ENCODE measurements at regions not wholly inside any gene's neighbourhood (a gene's known extent, or its start where the extent isn't known, plus 50 kb on each side); places are given as distances from the start of the nearest gene placed in this dataset.
"Not testable (repeated sequence)": the region's sequence is repeated elsewhere in the genome, so short reads cannot be mapped to it uniquely, and the experiment has no call there.

DNA sequence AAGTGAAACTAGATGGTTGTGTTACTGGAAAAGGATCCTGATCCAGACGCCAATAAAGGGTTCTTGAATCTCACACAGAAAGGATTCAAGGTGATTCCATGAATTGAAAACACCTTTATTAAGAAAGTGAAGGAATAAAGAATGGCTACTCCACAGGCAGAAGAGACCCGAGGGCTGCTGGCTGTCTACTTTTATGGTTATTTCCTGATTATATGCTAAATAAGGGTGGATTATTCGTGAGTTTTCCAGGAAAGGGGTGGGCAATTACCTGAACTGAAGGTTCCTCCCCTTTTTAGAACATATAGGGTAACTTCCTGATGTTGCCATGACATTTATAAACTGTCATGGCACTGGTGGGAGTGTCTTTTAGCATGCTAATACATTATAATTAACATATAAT lies 50.9 kb upstream of the WARS2 start:
- DNase-seq: no peak

DNA sequence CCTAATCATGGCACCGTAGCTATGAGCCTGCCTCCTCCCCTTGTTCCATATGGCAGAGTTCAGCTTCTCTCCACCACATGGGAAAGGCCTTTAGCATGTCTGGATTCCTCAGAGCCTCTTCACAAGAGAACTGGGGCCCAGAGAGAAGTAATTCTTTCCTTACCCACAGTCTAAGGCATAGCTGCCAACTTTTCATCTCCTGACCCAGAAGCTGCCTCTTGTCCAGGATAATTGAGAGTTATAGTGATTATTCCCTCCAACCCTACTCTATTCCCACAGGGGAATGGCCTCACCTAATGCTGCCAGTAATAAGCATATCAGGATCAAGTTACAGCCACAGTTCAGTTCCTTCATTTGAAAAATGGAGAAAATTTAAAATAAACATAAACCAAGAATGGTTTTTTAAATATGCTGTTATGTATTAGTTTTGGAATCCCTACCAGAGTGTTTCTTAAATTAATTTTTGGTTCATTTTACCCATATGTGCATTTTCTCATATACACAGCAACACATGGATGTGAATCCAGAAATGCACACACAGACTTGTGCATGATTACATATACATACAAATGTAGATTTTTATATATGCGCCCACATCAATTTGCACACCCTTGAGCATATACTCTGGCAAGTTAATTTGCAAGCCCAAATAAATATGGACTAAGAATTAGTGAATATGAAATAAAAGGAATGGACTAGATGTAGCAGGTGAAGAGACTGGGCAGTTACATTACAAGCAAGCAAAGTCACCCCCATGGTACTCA lies 63.9 kb upstream of the WARS2 start:
- DNase-seq: no peak

DNA sequence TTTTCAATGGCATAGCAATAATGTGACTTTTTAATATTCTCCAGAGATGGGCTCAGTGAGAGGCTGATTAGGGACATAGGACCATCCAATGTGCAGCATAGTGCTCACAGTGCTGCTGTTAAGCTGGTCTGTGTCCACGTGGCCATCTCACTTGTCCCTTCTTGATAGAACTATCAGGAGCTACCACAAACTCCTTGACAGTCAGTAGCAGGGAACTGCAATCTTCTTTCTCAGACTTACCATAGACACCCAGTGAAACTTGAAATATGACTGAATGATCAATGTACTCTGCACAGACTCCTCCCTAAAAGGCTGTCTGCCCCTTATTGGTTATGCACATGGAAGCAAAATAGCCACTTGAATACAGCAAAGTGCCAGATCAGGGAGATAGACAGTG lies 64.5 kb upstream of the WARS2 start:
- peak in 1 of 3 experiments; percentile 8 for DNase-seq

DNA sequence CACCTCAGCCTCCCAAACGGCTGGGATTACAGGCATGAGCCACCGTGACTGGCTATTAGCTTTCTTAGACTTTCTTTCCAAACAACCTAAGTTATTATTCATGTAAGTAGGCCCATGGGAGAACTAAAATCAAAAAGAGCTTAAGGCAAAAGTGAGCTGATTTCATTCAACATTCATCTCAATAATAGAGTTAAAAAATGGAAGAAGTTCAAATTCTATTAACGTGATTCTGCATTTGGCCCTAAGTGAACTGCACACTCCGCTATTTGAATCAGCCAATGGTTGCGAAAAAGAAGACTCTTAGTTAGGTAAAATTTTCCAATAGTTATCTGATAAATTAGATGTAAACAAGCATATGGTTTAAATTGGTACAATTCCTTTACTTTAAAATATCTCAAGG lies 68.6 kb upstream of the WARS2 start:
- no peak for DNase-seq

DNA sequence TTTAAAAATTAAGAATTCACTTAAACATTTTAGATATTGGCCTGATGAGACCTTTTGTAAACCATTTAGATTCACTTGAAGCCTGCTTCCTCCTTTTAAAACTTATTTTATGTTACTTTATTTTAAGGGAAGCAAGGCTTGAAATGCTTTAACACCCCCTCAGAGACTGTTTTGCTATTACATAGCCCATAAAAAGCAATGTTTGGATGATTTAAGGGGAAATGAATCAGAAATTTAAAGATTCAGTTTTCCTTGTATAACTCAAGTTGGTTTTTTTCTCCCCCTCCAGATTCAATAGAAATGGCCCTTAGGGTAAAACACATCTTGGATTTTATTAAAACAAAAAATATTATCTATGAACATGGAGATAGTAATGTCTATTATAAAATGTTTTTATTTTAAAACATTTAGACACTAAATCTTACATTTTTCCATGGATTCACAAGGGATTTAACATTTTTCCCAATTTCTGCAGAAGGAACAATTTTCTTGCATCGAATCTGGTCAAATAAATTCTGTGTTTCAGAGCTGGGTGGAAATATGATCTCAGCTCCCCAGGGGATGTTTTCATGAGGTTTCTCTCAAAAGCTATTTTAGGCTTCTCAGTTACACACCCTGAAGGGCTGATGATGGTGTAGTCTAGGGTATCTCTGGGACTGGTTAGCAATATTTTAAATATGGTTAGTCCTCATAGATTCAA lies 69.3 kb upstream of the WARS2 start:
- DNase-seq: peak in 2 of 3 experiments; percentile 10 to 43

DNA sequence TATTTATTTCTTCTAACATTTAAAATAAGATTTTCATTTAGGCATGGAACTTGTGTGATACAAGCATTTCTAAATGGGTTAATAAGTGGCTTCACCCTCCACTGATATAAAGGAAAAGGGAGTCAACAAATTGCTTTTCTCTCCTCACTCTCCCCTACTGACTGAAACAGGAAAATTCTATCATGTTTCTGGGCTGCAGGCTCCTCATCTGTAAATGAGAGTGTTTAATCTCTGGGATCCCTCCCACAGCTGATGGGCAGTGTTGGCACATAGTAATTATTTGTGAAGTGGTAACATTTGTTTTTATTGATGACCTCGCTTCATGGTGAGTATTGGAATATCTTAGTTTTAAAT lies 69.8 kb upstream of the WARS2 start:
- peak in 1 of 3 experiments; percentile 43 for DNase-seq

DNA sequence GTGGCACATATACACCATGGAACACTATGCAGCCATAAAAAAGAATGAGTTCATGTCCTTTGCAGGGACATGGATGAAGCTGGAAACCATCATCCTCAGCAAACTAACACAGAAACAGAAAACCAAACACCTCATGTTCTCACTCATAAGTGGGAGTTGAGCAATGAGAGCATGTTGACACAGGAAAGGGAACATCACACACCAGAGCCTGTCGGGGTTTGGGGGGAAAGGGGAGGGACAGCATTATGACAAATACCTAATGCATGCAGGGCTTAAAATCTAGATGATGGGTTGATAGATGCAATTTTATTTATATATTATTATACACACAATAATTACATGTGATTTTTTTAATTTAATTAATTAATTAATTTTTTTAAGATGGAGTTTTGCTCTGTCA lies 72.8 kb upstream of the WARS2 start:
- not testable (repeated sequence) for DNase-seq

DNA sequence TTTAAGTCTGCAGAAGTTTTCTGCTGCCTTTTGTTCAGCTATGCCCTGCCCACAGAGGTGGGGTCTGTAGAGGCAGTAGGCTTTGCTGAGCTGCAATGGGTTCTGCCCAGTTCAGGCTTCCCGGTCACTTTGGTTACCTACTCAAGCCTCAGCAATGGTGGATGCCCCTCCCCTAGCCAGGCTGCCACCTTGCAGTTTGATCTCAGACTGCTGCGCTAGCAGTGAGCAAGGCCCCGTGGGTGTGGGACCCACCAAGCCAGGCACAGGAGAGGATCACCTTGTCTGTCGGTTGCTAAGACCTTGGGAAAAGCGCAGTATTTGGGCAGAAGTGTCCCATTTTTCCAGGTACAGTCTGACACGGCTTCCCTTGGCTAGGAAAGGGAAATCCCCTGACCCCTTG lies 74.5 kb upstream of the WARS2 start:
- not testable (repeated sequence) for DNase-seq

DNA sequence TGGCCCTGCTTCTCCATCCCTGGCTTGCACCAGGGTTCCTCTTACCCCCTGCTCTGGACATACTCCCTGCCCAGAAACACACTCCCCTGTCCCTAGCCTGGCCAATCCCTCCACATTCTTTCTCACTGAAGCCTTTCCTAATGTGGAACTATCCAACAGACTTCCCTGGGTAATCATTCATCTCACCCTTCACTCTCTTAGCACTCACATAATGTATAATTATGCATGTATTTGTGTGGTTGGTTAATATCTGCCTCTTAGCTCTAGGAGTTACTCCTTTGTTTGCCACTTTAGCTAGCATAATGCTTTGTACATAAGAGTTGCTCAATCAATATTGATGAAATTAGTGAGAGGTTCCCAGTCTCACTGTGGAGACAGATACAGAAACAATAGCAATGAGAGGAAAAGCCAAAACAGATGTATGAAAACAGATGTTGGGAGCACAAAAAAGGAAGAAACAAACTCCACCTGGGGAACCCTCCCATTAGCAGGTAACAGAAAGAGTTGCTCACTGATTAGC lies 76.9 kb upstream of the WARS2 start:
- peak in 1 of 3 experiments; percentile 34 for DNase-seq

DNA sequence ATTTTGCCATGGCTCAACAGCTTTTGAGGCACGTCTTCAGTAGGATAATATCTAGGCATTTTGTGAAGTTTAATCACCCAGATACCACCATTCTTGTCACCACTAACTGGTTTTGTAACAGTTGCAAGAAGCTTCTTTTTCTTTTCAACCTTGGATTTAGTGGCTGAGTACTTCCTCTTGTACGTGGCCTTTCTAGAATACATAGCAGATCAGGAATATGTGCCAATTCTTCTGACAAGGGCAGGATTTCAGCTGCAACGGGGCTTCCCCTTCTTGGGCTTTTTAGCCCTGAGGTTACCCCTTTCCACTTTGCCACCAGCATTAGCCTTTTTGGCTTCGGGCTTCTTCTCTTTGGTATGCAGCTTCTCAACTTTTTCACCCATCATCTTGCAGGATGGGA lies 79.3 kb upstream of the WARS2 start:
- no peak for DNase-seq

DNA sequence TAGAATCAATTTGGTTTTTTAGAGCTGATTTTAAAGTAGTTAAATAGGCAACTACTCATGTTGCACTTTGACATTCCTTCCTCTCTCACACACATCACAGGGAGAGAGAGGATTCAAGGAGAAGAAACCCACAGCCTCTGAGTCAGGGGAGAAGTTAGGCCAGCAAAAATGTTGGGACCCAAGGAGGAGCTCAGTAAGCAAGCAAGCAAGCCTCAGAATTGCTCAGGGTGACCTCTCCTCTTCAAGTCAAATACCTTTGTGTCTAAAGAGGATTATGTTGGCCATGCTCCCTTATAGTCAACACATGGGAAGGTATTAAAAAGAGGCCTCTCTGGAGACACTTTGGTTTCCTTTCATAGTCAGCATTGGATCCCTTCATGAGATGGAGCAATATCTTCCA lies 80.5 kb upstream of the WARS2 start:
- no peak for DNase-seq

DNA sequence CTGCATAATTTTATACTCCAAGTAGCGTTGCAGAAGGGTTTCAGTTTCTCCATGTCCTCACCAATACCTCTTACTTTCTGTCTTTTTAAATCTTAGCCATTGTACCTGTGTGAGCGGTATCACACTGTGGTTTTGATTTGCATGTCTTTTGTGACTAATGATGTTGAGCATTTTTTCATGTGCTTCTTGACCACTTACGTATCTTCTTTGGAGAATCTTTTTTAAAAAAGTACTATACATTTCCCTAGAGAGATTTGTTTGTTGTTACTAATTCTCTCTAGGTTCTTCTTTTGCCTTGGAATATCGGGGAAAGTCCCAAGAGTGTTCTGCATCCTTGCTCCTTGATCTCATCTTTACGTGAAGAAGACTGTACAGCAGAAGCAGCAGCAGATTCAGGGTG lies 81.8 kb upstream of the WARS2 start:
- DNase-seq: no peak

DNA sequence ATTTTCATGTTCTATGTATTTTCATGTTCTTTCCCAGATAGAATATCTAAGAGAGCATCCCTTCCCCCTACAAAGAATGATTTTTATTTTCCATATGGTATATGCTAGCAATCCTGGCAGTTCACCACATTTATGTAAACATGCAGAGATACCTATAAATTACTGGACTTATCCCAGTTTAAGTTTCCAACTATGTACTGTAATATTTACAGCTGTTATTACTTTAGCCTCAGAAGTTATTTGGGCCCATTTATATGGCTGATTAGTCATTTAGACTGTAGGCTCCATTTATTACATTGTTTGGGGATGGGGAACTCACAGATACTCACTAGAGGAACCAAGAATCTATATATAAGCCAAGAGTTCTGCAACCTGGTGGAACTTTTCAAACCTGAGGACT lies 84.8 kb upstream of the WARS2 start:
- DNase-seq: no peak

DNA sequence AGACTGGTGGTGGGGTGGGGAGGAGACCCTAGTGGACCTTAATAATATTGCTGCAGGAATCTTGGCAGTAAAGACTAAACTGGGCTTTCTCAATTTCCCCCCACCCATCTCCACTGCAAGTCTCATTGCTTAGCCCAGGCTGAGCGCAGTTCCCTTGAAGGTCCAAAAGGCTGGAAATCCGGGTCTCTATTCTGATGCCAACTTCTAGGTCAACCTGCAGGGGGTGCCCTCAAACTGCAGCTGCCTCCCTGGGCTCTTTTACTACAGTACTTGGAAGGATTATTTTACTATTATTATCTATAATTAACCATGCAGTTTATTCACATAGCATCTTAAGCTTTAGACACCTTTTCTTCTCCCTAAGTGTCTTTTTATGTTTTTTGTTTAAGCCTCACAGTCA lies 85.4 kb upstream of the WARS2 start:
- no peak for DNase-seq

DNA sequence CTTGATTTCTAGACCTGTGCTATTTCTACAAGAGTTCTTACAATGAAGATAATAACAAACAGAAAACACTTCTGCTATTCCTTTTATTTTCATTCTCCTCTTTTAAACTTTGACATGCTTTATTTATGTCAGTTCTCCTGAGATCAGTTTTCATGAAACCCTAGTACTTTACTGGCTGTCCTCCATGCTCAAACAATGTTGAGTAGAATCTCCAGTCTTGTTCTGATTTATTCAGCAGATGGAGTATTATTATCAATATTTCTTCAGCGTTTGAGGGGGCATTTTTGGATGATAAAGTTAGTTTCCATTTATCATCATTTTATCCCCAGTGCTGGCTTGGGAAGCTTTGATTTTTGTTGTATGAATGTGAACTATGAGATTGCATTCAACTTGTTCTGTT lies 85.9 kb upstream of the WARS2 start:
- DNase-seq: no peak

DNA sequence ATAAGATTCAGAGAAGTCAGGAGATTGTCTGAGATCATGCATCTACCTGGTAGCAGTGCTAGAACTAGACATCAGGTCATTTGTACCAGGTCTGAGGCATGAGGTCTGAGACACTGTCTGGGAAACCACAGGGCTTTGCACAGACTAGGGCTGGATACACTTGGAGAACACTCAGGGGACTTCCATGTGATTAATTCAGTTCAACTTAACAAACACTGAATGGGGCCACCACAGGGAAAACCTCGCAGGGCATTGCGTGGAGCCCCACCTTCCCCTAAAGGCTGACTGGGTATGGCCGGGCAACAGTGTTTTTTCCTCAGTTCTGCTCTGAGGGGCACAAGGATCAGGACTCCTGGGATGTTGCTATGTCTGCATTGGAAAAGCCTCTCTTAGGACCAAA lies 86.5 kb upstream of the WARS2 start:
- no peak for DNase-seq

DNA sequence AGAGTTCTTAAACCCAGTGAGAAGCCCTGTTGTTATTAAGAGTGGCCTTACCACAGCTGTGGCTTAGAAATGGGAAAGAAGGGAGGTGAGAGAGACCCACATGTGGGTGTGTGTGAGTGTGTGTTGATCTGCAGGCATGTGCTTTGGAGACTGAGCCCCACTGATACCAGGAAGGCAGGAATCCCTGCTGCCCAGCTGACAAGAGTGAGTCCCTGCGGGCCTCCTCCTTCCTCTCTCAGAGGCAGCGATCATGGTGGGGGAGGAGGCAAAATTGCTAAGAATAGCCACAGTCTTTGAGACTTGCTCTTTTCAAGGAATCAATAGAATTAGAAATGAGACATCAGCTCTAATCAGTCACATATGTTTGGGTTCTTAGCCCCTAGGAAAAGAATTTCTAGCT lies 87.0 kb upstream of the WARS2 start:
- no peak for DNase-seq

DNA sequence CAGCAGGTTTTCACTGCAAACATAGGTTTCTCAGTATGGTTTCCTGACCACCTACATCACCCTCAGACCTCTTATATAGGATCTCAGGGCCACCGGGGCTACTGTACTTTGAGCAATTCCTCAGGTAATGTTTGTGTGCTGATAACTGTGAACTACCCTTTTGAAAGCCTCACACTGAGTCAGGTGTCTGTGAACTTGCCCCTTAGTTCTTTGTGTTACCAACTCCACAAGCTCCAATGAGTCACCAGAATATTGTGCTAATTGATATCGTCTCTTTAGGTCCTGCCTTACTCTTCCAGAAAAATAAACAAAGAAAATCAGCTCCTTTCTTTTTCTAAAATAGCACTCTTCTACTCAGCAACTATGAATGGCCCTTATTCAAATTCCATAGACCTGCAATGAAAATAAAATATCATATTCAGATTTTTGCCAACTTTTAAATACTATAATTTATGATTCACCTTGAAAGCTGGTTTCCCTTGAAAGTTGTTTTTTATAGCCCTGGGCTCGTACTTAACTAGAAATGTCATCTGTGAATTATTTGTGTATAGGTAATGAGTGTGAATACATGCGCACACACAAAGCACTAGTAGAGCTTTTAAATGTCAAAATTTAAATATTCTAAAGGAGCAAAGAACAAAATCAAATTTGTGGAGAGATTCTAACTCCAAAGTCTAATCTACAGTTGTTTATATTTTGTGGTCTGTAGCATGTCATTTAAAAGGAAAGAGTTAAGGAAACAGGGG lies 88.1 kb upstream of the WARS2 start:
- DNase-seq: peak in 1 of 3 experiments; percentile 19

DNA sequence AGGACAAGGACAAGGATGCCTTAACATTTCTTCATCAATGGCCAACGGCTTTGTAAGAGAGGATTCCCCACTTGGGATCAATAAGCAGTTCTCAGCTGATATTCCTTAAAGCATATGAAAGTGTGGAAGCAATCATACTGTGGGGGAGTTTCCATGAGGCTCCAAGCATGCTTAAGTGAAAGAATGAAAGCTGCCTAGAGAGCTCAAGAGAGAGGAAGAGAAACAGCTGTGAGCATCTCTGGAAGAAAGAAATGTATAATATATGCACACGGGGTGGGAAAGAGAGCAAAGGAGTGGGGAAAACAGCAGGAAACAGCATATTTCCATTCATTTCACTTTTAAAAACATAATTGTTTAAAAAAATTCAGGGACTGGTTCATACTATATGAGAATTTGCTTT lies 94.7 kb upstream of the WARS2 start:
- DNase-seq: no peak

DNA sequence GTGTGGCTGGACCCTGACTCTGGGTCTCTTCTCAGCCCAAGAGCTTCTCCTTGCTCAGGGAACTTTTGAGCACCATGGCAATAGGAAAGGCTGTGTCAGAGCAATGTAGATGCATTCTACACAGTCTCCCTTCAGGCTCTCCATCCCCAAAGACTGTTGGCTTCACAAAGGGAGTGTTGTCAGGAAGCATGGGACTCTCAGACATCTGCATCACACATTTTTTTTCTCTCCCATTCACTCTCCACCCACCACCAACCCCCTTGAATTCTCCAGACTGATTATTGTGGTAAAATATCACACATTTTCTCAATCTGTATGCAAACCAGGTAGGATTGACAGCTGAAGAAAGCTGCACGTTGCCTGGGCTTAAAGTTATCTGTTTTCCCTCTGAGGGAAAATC lies 105.4 kb upstream of the WARS2 start:
- DNase-seq: no peak

DNA sequence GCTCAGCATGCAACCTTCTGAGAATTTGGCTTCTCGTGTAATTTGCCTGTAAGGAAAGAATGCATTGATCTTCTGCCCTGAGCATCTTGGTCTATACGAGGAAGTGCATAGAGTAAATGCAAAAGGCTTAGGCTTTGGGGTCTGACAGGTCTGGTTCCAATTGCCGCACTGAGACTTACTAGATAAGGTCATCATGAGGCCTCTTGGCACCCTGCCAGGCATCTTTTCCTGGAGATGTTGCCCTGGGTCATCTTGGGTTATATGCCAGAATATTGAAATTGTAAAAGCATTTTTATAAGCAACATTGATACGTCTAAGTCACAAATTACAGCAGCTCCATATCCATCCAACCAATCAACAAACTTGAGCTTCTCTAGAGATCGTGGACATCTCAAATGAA lies 108.8 kb upstream of the WARS2 start:
- DNase-seq: no peak

DNA sequence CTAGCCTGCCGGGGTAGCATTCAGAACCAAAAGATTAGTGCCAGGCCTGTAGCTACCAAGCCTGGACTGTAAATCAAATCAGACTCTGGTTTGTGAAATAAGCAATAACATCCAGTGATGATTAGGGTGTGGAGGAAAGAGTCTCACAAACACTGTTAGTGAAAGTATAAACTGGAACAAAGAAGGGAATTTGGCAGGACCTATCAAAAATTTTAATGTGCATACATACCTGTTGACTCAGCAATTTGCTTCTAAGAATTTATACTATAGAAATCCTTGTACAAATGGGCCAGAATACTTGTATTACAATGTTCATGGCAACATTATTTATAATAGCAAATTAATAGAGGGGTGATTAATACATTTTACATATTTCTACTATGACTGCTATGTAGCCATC lies 109.8 kb upstream of the WARS2 start:
- no peak for DNase-seq

DNA sequence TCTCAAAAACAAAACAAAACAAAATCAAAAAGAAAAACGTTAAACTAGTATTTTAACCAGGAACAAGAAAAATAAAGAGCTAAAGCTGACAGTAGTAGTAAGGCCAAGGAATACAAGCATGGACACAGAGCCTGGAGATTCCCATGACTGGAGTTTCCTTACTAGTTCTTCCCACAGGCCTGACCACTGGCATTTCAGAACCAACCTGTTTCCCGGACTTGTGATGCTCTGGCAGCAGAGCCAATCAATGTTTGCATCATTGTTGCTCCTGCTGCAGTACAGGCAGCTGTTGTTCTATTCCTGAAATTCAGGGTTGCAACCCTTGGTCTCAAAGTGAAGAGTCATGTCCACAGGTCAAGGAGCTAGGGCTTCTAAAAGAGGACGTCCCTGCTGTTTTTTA lies 111.3 kb upstream of the WARS2 start:
- no peak for DNase-seq

DNA sequence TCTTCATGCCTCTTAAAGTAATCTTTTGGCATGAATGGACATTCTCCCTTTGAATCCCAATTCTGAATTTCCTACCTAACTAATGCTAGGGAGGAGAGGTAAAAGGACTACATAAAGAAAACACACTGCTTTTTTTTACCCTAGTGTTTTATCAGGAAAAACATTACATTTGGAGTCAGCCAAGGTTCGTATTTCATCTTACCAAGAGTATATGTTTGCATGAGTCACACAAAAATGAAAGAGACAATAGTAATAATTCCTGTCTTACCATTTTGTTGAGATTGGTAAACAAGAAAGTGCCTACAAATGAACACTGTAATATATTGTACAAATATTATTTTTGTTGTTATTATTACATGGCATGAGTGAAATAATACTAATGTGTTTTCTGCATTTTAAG lies 112.9 kb upstream of the WARS2 start:
- DNase-seq: no peak

Measured in NCI-H1417 (cell line).